ENCODE measurements at regions not wholly inside any gene's neighbourhood (a gene's known extent, or its start where the extent isn't known, plus 50 kb on each side); places are given as distances from the start of the nearest gene placed in this dataset.
"Not testable (repeated sequence)": the region's sequence is repeated elsewhere in the genome, so short reads cannot be mapped to it uniquely, and the experiment has no call there.

DNA sequence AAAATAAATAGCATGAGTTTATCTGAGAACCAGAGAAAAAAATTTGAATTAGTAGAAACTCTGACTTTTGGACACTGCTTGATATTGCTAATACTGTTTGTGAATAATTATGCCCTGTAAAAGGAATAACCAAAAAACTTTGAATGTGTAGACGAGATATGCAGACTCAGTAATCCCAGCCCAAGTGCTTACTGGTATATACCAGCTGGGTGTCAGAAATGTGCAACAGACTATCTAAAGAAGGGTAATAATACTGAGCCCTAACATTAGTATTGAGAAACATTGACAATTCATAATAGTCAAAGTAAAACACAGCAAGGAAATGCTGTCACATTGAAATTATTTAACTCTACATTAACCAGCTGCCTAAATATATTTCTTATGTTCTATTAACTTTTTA is 60.5 kb upstream of the ZC3H15 start:
- DNase-seq (ENCODE audit: low read depth): no peak
- TF ChIP-seq, protein P1, sequence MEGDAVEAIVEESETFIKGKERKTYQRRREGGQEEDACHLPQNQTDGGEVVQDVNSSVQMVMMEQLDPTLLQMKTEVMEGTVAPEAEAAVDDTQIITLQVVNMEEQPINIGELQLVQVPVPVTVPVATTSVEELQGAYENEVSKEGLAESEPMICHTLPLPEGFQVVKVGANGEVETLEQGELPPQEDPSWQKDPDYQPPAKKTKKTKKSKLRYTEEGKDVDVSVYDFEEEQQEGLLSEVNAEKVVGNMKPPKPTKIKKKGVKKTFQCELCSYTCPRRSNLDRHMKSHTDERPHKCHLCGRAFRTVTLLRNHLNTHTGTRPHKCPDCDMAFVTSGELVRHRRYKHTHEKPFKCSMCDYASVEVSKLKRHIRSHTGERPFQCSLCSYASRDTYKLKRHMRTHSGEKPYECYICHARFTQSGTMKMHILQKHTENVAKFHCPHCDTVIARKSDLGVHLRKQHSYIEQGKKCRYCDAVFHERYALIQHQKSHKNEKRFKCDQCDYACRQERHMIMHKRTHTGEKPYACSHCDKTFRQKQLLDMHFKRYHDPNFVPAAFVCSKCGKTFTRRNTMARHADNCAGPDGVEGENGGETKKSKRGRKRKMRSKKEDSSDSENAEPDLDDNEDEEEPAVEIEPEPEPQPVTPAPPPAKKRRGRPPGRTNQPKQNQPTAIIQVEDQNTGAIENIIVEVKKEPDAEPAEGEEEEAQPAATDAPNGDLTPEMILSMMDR (IDR thresholded peaks at IDR 0.05; ENCODE audit: insufficient read depth, low read depth, low read length, missing control alignments): no peak
- H3K4me3 ChIP-seq (ENCODE audit: low read length): no peak overlapping the region

GRCh38 chr2:186426153-186427016 is 59.7 kb upstream of the ZC3H15 start:
- no peak overlapping the region for H3K4me3 ChIP-seq (ENCODE audit: low read length)
- no peak for DNase-seq (ENCODE audit: low read depth)
- TF ChIP-seq, protein P1 (IDR thresholded peaks at IDR 0.05; ENCODE audit: insufficient read depth, low read depth, low read length, missing control alignments): no peak

- not testable (repeated sequence) for H3K4me3 ChIP-seq (ENCODE audit: low read length); DNase-seq (ENCODE audit: low read depth)
Measured at GRCh38 chr2:186427017-186427350, 59.1 kb upstream of the ZC3H15 start.

GRCh38 chr2:186427970-186428369 is 58.1 kb upstream of the ZC3H15 start:
- DNase-seq (ENCODE audit: low read depth): no peak
- TF ChIP-seq, protein P1 (IDR thresholded peaks at IDR 0.05; ENCODE audit: insufficient read depth, low read depth, low read length, missing control alignments): no peak

GRCh38 chr2:186429104-186429503 is 57.0 kb upstream of the ZC3H15 start:
- no peak overlapping the region for H3K4me3 ChIP-seq (ENCODE audit: low read length)
- TF ChIP-seq, protein P1 (IDR thresholded peaks at IDR 0.05; ENCODE audit: insufficient read depth, low read depth, low read length, missing control alignments): no peak
- peak; percentile 14 for DNase-seq (ENCODE audit: low read depth)

More at GRCh38 chr2:186427970-186428369, 58.1 kb upstream of the ZC3H15 start:
- H3K4me3 ChIP-seq (ENCODE audit: low read length): no peak overlapping the region

DNA sequence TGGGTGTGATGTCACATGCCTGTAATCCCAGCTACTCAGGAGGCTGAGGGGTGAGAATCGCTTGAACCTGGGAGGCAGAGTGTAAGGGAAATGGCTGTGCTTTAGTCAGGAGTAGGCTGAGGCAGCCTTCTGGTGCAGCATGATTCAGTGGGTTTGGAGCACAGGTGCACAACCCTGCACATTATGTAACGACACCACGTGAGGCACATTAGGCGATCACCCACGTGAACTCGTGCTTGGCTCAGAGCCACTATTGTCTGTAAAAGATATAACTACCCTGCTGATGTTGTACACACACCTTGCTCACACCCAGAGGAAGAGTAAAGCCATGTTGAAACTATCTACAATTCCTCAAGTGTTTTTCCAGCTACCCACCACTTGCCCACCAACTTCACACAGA is 54.8 kb upstream of the ZC3H15 start:
- DNase-seq (ENCODE audit: low read depth): no peak
- H3K4me3 ChIP-seq (ENCODE audit: low read length): no peak overlapping the region
- TF ChIP-seq, protein P1 (IDR thresholded peaks at IDR 0.05; ENCODE audit: insufficient read depth, low read depth, low read length, missing control alignments): no peak

DNA sequence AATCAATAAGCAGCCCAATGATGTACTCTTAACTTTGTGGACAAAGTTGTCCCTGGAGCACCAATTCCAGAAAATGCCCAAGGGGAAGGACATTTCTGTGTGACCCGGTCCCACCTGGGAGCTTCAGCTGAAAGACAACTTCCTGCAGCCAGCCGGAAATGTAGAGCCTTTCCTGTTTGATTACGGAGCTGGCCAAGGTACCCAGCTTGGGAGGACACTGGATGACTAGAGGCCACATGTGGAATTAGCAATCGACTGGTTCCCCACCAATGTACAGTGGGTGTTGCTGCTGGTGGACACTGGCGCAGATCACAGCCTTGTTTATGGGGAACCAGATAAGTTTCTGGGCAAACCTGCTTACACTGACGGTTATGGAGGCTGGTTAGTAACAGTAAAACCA is 53.0 kb upstream of the ZC3H15 start:
- no peak overlapping the region for H3K4me3 ChIP-seq (ENCODE audit: low read length)
- TF ChIP-seq, protein P1 (IDR thresholded peaks at IDR 0.05; ENCODE audit: insufficient read depth, low read depth, low read length, missing control alignments): no peak
- DNase-seq (ENCODE audit: low read depth): no peak
